Activated CD4-positive, alpha-beta T cell treated with anti-CD3 and anti-CD28 coated beads, Interleukin-2, Interleukin-4, amounts not matched to agents 100 ng/mL and 50 ng/mL, durations not matched to agents 16 hours and 8 hours (primary cell): ENCODE measurements at regions not wholly inside any gene's neighbourhood (a gene's known extent, or its start where the extent isn't known, plus 50 kb on each side); places are given as distances from the start of the nearest gene placed in this dataset.
"Not testable (repeated sequence)": the region's sequence is repeated elsewhere in the genome, so short reads cannot be mapped to it uniquely, and the experiment has no call there.

Source experiments
- DNase-seq: peaks from one replicate; pipeline ENCODE4 v3.0.0-alpha.2; 2020; ENCODE audit warnings: low spot score

DNA sequence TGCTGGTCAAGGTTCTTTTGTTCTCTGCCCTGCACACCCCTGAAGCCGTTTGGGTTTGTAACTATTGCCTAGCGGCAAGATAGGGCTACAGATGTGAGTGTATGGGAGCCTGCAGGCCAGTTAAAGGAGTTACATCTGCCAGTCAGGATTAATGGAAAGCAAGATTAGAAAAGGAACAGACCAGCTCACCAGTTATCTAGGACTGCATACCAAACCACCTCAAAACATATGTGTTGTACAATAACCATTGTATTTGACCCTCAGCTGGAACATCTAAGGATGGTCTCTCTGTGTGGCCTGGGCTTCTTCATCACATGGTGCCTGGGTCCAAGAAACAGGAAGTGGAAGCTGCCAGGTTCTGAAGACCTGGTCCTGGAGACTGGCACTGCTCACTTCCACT, 52.5 kb upstream of the FBXO28 start:
- DNase-seq: no peak

DNA sequence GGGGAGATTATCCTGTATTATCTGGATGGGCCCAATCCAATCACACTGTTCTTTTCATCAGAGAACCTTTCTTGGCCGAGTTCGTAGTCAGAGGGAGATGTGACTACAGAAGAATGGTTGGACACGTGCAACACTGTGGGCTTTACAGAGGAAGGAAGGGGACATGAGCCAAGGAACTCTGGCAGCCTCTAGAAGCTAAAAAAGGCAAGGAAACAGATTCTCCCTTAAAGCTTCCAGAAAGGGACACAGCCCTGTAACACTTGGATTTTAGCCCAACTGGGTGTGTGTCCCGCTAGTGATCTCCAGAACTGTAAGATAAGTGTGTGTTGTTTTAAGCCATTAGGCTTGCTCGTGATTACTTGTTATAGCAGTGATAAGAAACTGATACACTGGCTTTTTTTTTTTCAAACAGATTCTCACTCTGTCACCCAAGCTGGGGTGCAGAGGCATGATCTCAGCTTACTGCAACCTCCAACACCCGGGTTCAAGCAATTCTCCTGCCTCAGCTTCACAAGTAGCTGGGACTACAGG, 53.9 kb upstream of the FBXO28 start:
- DNase-seq: no peak

DNA sequence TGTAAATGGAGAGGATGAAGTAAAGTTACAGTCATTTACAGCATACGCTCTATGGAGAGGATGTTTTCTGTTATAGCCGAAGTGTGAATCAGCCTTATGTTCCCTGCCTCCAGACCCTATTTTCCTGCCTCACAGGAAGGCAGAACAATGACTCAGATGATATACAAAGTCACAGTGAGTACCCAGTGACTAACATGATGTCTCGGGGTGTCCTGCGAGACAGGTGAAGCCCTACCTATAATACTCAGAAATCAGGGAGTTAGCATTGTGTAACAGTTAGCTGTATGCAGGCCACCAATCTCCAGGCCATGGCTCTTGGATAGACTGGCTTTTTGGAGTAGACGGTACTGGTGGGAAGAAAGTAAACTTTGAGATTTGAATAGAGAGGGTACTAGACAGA, 55.6 kb upstream of the FBXO28 start:
- DNase-seq: no peak

DNA sequence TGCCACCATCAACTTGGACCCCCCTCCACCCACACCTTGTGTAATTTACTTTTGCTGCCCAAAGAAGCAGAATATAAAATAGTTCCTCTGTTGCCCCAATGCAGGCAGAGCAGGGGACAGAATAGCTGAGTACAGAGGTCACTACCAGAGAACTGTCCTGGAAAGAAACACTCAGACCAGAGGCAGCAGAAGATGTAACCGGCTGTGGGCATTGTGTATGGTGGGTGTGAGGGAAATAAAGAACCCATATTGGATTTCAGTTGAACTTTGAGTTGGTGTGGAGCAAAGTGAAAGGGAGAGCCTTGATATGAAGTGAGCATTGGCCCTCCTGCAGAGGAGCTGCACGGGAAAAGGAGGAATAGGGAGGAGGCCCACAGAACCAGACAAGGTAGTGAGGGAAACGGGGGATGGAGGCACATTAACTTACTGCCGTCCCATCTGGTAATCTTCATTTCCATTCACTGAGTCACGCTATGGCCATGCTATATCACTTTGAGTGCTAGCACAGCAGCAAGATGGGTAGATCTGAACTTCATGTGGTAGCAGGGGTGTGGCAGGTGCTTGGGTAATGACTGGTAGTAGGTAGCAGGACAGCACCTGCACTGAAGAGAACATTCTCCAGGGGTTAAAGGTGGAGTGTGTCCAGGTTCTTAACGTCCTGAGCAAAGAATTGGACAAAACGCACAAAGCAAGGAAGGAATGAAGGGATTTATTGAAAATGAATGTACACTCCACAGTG, 56.3 kb upstream of the FBXO28 start:
- no peak for DNase-seq

DNA sequence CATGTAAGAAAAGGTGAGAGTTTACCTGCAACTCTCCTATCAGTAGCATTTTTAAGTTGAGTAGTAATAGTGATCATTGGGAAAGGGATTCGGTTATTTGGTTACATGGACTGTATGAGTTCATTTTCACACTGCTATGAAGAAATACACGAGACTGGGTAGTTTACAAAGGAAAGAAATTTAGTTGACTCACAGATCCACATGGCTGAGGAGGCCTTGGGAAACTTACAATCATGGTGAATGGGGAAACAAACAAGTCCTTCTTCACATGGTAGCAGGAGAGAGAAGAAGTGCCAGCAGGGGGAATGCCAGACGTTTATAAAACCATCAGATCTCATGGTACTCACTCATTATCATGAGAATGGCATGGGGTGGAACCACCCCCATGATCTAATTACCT, 59.3 kb upstream of the FBXO28 start:
- DNase-seq: no peak

DNA sequence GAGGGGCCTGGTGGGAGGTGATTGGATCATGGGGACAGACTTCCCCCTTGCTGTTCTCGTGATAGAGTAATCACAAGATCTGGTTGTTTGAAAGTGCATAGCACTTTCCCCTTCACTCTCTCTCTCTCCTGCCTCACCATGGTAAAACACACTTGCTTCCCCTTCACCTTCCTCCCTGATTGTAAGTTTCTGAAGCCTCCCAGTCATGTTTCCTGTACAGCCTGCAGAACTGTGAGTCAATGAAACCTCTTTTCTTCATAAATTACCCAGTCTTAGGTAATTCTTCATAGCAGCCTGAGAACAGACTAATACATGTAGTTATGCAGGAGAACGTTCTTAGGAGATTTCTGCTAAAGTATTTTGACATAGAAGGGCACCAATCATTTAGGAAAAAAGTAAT, 59.9 kb upstream of the FBXO28 start:
- no peak for DNase-seq

DNA sequence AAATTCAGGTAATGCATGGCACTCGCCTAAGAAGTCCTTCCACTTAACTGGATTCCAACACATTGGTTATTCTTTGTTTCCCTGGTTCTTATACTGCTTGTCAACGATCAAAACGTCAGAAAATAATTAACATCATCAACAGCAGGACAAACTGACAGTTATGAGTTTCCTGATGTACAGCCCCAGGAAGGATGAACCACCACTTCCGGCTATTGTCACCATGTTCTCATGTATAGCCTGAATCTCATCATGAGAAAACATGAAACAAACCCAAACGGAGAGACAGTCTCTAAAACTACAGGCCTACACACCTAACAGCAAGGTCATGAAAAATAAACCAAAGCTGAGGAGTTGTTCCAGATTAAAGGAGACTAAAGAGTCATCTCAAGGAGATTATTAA, 60.5 kb upstream of the FBXO28 start:
- no peak for DNase-seq

DNA sequence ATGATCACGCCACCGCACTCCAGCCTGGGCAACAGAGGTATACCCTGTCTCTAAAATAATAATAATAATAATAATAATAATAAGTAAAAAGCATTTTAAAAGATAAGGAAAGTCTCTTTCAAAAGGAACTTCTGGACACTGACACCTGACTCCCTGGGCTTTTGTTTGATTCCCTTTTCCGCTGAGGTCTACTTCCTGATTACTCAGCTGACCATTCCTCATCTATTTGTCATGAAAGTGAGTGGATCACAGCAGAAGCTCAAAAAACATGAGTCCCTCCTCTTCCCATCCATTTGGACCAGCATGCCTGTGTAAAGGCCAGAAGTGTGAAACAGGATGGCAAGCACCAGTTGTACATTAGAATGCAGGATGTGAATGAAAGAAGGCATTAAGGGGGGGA, 61.1 kb upstream of the FBXO28 start:
- no peak for DNase-seq

DNA sequence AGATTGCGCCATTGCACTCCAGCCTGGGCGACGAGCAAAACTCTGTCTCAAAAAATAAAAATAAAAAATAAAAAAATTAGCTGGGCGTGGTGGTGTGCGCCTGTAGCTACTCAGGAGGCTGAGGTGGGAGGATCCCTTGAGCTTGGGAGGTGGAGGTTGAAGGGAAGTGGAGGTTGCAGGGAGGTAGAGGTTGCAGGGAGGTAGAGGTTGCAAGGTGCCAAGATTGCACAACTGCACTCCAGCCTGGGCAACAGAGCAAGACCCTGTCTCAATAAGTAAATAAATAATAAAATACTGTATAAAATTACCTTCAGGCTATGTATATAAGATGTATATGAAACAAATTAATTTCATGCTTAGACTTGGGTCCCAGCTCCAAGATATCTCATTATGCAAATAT, 62.1 kb upstream of the FBXO28 start:
- not testable (repeated sequence) for DNase-seq

DNA sequence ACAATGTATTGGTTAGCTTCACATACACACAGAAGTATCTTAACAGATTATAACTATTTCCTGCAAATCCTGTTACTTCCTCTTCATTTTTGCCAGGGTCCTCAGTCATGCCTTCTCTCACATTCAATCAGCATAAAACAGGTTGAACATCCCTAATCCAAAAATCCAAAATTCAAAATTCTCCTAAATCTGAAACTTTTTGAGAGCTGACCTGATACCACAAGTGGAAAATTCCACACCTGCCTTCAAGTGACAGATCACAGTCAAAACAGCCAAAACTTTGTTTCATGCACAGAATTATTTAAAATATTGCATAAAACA, 62.9 kb upstream of the FBXO28 start:
- no peak for DNase-seq

DNA sequence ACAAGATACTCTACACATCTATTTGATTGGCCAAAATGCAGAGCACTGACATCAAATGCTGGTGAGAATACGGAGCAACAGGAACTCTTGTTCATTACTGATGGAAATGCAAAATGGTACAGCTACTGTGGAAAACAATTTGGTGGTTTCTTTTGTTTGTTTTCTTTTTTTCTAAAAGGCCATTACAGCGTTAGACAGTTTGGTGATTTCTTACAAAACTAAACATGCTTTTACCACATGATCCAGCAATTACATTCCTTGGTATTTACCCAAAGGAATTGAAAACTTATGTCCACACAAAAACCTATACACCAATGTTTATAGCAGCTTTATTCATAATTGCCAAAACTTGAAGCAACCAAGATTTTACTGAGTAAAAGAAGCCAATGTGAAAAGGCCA, 66.4 kb upstream of the FBXO28 start:
- no peak for DNase-seq

DNA sequence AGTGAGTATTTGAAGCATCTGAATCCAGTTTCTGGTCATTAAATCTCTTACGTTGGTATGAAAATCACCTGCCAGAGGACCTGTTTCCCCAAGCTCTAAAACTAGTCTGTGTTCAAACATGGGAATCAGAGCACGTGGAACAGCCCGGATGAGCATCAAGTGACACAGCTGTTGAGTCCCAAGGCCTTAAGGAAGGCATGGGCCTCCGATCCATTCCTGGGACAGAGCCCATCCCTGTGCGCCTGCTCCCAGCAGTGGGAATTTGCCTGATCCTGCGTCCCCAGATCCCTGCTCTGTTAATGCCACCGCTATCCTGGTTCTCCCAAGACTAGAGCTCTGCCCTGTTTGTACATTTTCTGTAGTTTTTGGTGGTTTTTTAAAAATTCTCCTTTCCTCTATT, 68.4 kb upstream of the FBXO28 start:
- no peak for DNase-seq

DNA sequence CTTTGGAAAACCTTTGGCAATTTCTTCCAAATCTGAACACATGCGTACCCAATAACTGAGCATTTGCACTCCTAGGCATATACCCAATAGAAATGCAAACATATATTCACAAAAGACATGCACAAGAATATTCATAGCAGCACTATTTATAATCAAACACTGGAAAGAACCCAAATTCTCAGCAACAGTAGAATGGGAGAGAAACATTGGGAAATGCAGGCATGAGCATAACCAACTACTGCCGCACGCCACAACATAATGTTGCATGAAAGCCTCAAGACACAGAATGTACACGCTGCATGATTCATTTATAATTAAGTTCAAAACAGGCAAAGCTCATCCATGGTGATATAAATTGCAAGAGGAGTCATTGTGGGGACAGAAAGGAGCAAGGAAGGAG, 69.5 kb upstream of the FBXO28 start:
- DNase-seq: no peak

DNA sequence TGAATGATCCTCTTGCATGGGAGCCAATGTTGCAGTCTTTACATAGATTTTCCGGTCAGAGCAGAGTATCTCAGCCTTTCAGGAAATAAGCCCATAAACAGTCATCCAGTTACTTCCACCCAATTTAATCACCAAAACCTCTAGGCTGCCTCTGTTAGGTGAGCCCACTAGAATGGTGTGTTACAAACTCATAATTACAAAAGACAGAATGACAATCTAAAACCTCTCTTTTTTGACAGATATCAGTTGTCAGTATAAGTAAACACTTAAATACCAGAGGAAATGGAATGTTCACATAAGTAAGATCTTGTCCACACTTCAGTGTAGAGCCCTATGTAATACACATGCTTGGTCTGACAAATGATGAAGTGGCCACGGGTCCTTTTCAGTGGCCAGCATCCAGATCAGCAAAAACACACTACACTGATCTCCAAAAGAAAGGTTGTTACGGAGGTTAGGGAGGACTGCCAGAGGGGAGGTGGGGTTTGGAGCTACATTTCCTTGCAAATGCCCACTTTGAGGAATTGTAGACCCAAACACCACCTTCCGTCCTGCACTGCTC, 71.3 kb upstream of the FBXO28 start:
- DNase-seq: peak; percentile 11

DNA sequence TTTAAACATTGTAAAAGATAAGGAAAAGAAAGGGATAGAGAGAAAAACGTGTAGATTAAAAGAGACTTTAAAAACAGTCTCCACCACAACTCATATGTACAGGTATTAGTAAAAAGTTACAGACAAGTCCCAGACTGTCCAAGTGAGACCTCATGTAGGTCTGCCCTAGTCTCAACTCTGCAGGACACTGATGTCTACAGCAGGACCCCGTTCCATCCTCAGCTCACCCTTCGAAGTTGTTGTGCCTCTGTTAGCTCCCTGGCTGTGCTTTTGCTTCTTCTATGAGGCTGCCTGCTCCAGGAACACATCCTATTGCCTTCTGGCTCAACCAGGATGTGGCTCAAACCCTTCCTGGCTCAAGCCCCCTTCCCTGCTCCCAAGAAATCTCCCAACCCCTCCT, 72.9 kb upstream of the FBXO28 start:
- DNase-seq: no peak

DNA sequence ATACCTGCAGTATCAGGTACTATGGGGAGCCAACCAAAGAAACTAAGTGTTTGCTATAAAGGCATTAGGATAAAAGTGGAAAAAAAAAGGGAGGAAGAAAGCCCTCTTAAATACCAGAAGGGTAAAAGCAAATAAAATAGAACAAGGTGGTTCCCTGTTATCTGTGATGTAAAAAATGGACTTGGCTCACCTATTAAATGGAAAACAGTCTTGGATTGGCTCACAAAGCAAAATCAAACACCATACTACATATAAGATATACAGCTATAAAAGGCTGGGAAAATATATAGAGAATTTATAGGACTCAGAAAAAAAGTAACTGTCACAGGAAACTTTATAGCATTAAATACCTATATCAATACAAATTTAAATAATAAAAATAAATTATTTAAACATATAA, 73.5 kb upstream of the FBXO28 start:
- DNase-seq: not testable (repeated sequence)

DNA sequence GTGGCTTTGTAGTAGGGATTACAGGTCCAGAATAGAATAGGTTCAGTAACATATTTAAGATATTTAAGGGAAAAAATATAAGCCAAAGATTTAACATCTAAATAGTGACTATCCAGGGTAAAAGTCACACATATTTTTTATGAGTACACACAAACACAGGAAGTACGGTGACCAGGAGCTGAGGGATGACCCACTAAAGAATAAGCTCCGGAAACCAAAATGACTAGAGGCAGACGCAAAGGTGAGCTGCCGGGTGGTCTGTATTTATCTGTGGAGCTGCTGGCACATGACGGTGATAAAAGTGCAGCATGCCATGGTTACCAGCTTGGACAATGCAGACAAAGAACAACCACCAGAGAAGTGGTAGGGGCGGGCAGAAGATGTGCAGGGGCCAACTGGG, 73.9 kb upstream of the FBXO28 start:
- DNase-seq: not testable (repeated sequence)

DNA sequence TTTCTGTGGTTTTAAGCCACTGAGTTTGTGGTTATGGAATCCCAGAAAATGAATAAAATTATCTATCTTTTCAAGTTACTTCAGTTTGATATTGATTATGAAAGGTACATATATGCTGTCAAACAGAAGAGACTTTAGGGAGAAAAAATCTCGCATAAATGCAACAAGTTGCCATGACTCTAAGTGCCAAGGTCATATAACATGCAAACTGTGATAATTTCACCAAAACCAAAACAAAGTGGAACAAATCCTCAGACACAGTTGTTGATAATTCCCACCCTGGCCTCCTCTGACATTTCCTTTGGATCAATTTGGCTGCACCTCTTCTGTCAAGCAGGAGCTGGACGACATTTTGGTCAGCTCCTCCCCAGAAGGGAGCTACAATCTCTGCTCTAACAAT, 75.1 kb upstream of the FBXO28 start:
- DNase-seq: not testable (repeated sequence)

DNA sequence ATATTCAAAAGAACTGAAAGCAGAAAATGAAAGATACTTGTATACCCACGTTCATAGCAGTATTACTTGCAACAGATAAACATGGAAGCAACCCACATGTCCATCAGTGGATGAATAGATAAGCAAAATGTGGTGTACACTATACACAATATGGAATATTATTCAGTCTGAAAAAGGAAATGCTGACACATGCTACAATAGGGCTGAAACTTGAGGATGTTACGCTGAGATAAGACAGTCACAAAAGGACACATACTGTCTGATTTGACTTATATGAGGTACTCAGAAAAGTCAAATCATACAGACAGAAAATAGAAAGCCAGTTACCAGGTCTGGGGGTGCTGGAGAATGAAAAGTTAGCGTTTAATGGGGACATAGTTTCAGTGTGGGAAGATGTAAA, 76.5 kb upstream of the FBXO28 start:
- not testable (repeated sequence) for DNase-seq

DNA sequence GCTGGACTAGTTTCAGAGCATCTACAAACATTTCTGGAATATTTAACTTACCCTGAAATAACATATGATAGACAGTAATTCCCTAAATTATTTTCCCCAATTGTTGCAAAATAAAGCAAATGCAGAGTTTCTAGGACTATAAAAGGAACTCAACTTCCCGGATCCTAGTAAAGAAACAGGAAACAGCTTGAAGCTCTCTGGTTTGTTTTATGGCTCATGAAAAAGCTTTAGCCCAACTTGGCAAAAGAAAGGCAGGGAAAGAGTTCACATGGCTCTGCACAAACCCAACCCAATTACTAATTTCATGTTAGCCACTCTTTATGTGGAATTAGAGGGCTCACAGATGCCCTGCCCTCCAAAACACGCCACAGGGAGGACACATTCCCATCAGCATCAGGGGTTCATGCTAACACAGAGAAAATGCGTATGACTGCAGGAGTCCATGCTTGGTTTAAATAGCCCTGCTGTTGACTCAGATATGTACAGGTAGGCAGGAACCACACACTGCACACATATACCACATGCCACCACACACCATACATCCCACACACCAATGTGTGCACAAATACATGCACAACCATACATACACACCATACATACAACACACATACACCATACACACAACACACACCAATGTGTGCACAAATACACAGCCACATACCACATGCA, 81.2 kb upstream of the FBXO28 start:
- DNase-seq: not testable (repeated sequence)

DNA sequence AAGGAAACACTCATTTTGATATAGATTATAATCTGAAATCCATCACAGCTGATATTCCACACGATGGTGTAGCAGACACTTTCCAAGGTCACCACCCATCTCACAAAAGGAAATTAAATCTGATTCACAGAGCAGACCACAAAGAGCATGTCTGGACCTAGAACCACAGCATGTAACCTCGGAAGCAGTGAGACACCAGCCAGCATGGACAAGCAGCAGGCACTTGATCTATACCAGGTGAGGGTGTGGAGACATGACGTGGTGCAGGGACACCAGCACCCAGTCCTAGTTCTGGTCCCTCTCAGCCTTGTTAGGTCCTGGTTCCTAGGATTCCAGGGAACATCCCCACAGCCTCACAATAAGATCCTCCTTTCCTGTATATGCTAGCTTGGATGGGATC, 81.9 kb upstream of the FBXO28 start:
- DNase-seq: not testable (repeated sequence)

DNA sequence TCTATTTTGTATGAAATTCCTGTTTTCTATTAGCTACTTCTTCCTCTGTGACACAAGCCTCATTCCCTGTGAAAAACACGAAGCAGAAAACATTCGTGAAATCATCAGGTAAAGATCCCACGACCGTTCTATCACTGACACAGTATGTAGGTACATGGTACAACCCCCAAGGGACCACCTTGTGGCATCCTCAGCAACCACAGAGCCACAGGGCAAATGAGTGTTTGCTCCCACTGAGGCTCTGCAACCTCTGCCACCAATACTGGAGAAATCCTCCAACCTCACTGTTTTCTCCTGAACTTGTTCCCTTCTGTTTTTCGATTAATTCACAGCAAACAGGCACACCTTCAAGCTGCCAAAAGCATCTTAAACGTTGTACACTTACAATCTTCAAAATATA, 83.7 kb upstream of the FBXO28 start:
- not testable (repeated sequence) for DNase-seq

DNA sequence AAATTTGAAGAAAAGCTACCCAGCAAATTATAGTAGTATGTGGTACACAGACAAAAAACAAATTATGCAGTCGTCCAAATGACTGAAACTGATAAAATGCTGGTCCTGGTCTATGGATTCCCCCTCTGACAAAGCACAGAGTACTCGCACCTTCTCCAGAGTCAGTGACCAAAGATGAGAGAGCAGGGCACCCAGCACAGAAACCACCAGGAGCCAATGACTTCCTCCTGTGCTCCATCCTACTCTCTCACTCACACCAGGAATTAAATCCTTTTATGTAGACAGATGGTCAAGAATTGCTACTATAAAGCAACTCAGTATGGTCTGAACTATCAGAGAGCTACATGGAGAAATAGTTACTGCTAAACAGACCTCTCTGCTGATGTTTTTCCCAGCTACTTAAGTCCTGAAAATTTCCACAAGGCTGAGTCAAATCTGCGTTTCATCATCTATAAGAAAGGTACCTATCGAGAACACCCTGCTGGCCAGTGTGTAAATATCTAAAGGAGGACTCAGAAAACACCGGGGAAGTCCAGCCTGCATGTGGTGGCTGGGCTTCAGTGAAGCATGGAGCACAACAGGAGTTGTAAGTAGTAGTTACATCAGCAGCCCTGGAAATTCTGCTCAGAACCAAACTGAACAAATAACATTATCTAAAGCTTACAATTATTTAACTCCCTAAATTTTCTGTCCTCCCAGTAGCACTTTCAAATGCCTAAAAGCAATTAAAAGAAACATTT, 84.5 kb upstream of the FBXO28 start:
- DNase-seq: not testable (repeated sequence)
